MM.1S (cell line): ENCODE measurements at regions not wholly inside any gene's neighbourhood (a gene's known extent, or its start where the extent isn't known, plus 50 kb on each side); places are given as distances from the start of the nearest gene placed in this dataset.

Source experiments
- DNase-seq: peaks from one replicate; pipeline ENCODE4 v3.0.0-alpha.2; 2015
- H2AFZ ChIP-seq: fragments of 300-600 bp; sonication (generic); 2 replicates; pipeline ENCODE4 v1.6.0; 2016; ENCODE audit warnings: antibody characterized with exemption, low read length
- H3F3A ChIP-seq: fragments of 300-600 bp; sonication (generic); 2 replicates; pipeline ENCODE4 v1.6.1; 2016; ENCODE audit warnings: mild to moderate bottlenecking, antibody characterized with exemption, low read length, moderate library complexity, mixed read lengths; ENCODE audit not compliant: insufficient read depth
- H3K27ac ChIP-seq: fragments of 300-600 bp; sonication (generic); 2 replicates; pipeline ENCODE4 v1.5.1; 2016; ENCODE audit warnings: mild to moderate bottlenecking, low read length
- H3K27me3 ChIP-seq: fragments of 300-600 bp; sonication (generic); replicated peaks from 2 replicates; pipeline ENCODE4 v1.6.0; 2016; ENCODE audit warnings: low read length; ENCODE audit not compliant: insufficient read depth
- H3K36me3 ChIP-seq: fragments of 300-600 bp; sonication (generic); replicated peaks from 2 replicates; pipeline ENCODE4 v1.6.1; 2016; ENCODE audit warnings: mild to moderate bottlenecking, low read length, mixed read lengths; ENCODE audit not compliant: insufficient read depth
- H3K4me1 ChIP-seq: fragments of 300-600 bp; sonication (generic); 2 replicates; pipeline ENCODE4 v1.6.1; 2016; ENCODE audit warnings: low read length, mixed read lengths
- H3K4me2 ChIP-seq: fragments of 300-600 bp; sonication (generic); 2 replicates; pipeline ENCODE4 v1.6.0; 2016; ENCODE audit warnings: low read depth, low read length
- H3K4me3 ChIP-seq: fragments of 300-600 bp; sonication (generic); 2 replicates; pipeline ENCODE4 v1.5.1; 2016; ENCODE audit warnings: low read length, mixed read lengths
- H3K79me2 ChIP-seq: fragments of 300-600 bp; sonication (generic); 2 replicates; pipeline ENCODE4 v1.6.1; 2016; ENCODE audit warnings: mixed run types, low read length, mixed read lengths
- H3K9ac ChIP-seq: fragments of 300-600 bp; sonication (generic); 2 replicates; pipeline ENCODE4 v1.6.1; 2016; ENCODE audit warnings: low read length, mixed read lengths
- H3K9me2 ChIP-seq: fragments of 300-600 bp; sonication (generic); replicated peaks from 2 replicates; pipeline ENCODE4 v1.6.1; 2016; ENCODE audit warnings: mild to moderate bottlenecking, low read length, mixed read lengths; ENCODE audit not compliant: insufficient read depth
- H3K9me3 ChIP-seq: fragments of 300-600 bp; sonication (generic); replicated peaks from 2 replicates; pipeline ENCODE4 v1.6.1; 2016; ENCODE audit warnings: mild to moderate bottlenecking, low read length, mixed read lengths; ENCODE audit not compliant: insufficient read depth
- H4K20me1 ChIP-seq: fragments of 300-600 bp; sonication (generic); 2 replicates; pipeline ENCODE4 v1.6.1; 2016; ENCODE audit warnings: mild to moderate bottlenecking, low read length, moderate library complexity, mixed read lengths; ENCODE audit not compliant: insufficient read depth
- CTCF ChIP-seq: fragments of 300-600 bp; sonication (generic); IDR thresholded peaks from 2 replicates; pipeline ENCODE4 v1.5.1; 2016; ENCODE audit warnings: antibody characterized with exemption, low read length, mixed read lengths
- EZH2 ChIP-seq: fragments of 300-600 bp; sonication (generic); optimal IDR thresholded peaks from 2 replicates; pipeline ENCODE3; 2017; ENCODE audit warnings: low read depth, mild to moderate bottlenecking, antibody characterized with exemption, low read length, mixed read lengths
- EZH2phosphoT487 ChIP-seq: fragments of 300-600 bp; sonication (generic); IDR thresholded peaks from 2 replicates; pipeline ENCODE4 v1.6.1; 2018; ENCODE audit warnings: antibody characterized with exemption, low read length

GRCh38 chr7:52501696-52502095, 533.7 kb upstream of the POM121L12 start:
- H3F3A ChIP-seq, result no peaks in the 10 kb centered on the region
- H3K9ac ChIP-seq, result no peak overlapping the region
- H3K4me3 ChIP-seq, result no peak overlapping the region
- no peak overlapping the region for H3K27ac ChIP-seq
- no peaks in the 10 kb centered on the region for H3K9me2 ChIP-seq
- H3K9me3 ChIP-seq, result no peaks in the 10 kb centered on the region
- no peaks in the 10 kb centered on the region for H3K36me3 ChIP-seq
- no peaks in the 10 kb centered on the region for H3K27me3 ChIP-seq
- H3K4me1 ChIP-seq, result no peaks in the 10 kb centered on the region
- TF ChIP-seq CTCF (no peak), EZH2 (no peak), EZH2phosphoT487 (no peak)
- H3K79me2 ChIP-seq, result no peaks in the 10 kb centered on the region
- no peak overlapping the region for H3K4me2 ChIP-seq
- DNase-seq, result no peak
- H4K20me1 ChIP-seq, result no peaks in the 10 kb centered on the region
- H2AFZ ChIP-seq, result no peak overlapping the region

GRCh38 chr7:52500841-52501240, 534.6 kb upstream of the POM121L12 start:
- Histone ChIP-seq H3K4me2 (no peak overlapping the region), H3K27ac (no peak overlapping the region), H3K4me1 (no peaks in the 10 kb centered on the region), H3K9me3 (no peaks in the 10 kb centered on the region), H3K4me3 (no peak overlapping the region), H3K27me3 (no peaks in the 10 kb centered on the region), H3K79me2 (no peaks in the 10 kb centered on the region), H4K20me1 (no peaks in the 10 kb centered on the region), H3K36me3 (no peaks in the 10 kb centered on the region), H3F3A (no peaks in the 10 kb centered on the region), H3K9ac (no peak overlapping the region), H3K9me2 (no peaks in the 10 kb centered on the region), H2AFZ (no peak overlapping the region)
- TF ChIP-seq EZH2phosphoT487 (no peak), CTCF (no peak), EZH2 (no peak)
- no peak for DNase-seq

GRCh38 chr7:52498366-52498765, 537.1 kb upstream of the POM121L12 start:
- no peaks in the 10 kb centered on the region for H3K79me2 ChIP-seq
- H3K27ac ChIP-seq, result no peak overlapping the region
- no peaks in the 10 kb centered on the region for H3K9me3 ChIP-seq
- no peaks in the 10 kb centered on the region for H3K9me2 ChIP-seq
- DNase-seq, result no peak
- no peak for TF ChIP-seq EZH2
- no peak for TF ChIP-seq CTCF
- TF ChIP-seq EZH2phosphoT487, result no peak
- no peaks in the 10 kb centered on the region for H3K4me1 ChIP-seq
- H4K20me1 ChIP-seq, result no peaks in the 10 kb centered on the region
- H3K27me3 ChIP-seq, result no peaks in the 10 kb centered on the region
- no peak overlapping the region for H3K4me3 ChIP-seq
- H3F3A ChIP-seq, result no peaks in the 10 kb centered on the region
- H2AFZ ChIP-seq, result no peak overlapping the region
- H3K36me3 ChIP-seq, result no peaks in the 10 kb centered on the region
- H3K9ac ChIP-seq, result no peak overlapping the region
- no peak overlapping the region for H3K4me2 ChIP-seq
